PC-3 (cell line): ENCODE measurements at regions not wholly inside any gene's neighbourhood (a gene's known extent, or its start where the extent isn't known, plus 50 kb on each side); places are given as distances from the start of the nearest gene placed in this dataset.

Experiments used
- ATAC-seq: fragments of 200-7000 bp; cut with Tn5 transposase; 2 replicates; pipeline ENCODE4 v1.9.1; 2020; ENCODE audit warnings: mild to moderate bottlenecking, moderate library complexity
- BruUV-seq: library from RNA; stranded (reverse); fragments of 400-500 nt; replicated peaks from 2 replicates; lab custom pipeline; 2021; lab: Mats Ljungman, UMichigan
- CTCF ChIA-PET: fragments of 300-600 bp; sonication (Branson Sonifier 250); formaldehyde crosslinking; loops from one replicate; lab custom pipeline; 2022; ENCODE audit warnings: antibody characterized with exemption; lab: Charles Lee
- POLR2A ChIA-PET: fragments of 300-600 bp; sonication (Branson Sonifier 250); formaldehyde crosslinking; loops from one replicate; lab custom pipeline; 2022; ENCODE audit warnings: antibody characterized with exemption; ENCODE audit not compliant: unreplicated experiment; lab: Charles Lee
- DNase-seq: peaks from one replicate; pipeline ENCODE4 v3.0.0-alpha.2; 2015
- H2AFZ ChIP-seq: fragments of 300-600 bp; sonication (generic); 2 replicates; pipeline ENCODE4 v1.6.0; 2016; ENCODE audit warnings: antibody characterized with exemption, low read length
- H3F3A ChIP-seq: fragments of 300-600 bp; sonication (generic); one replicate; pipeline ENCODE4 v1.6.0; 2017; ENCODE audit warnings: antibody characterized with exemption, low read length, control low read depth, mild to moderate bottlenecking; ENCODE audit not compliant: unreplicated experiment
- H3K27ac ChIP-seq: fragments of 300-600 bp; sonication (generic); 2 replicates; pipeline ENCODE4 v1.5.1; 2016; ENCODE audit warnings: mild to moderate bottlenecking, low read length
- H3K27me3 ChIP-seq: fragments of 300-600 bp; sonication (generic); 2 replicates; pipeline ENCODE4 v1.6.1; 2016; ENCODE audit warnings: low read length, mixed read lengths
- H3K36me3 ChIP-seq: fragments of 300-600 bp; sonication (generic); 2 replicates; pipeline ENCODE4 v1.6.1; 2016; ENCODE audit warnings: low read depth, mixed run types, low read length, mixed read lengths
- H3K4me1 ChIP-seq: fragments of 300-600 bp; sonication (generic); 2 replicates; pipeline ENCODE4 v1.5.1; 2016; ENCODE audit warnings: low read length; ENCODE audit not compliant: insufficient read depth
- H3K4me2 ChIP-seq: fragments of 300-600 bp; sonication (generic); 2 replicates; pipeline ENCODE4 v1.6.0; 2016; ENCODE audit warnings: low read length
- H3K4me3 ChIP-seq: fragments of 300-600 bp; sonication (generic); 2 replicates; pipeline ENCODE4 v1.5.1; 2016; ENCODE audit warnings: mild to moderate bottlenecking, low read length, mixed read lengths
- H3K79me2 ChIP-seq: fragments of 300-600 bp; sonication (generic); 2 replicates; pipeline ENCODE4 v1.6.1; 2017; ENCODE audit warnings: low read length, mixed read lengths
- H3K9ac ChIP-seq: fragments of 300-600 bp; sonication (generic); 2 replicates; pipeline ENCODE4 v1.6.0; 2016; ENCODE audit warnings: mild to moderate bottlenecking, low read length
- H3K9me2 ChIP-seq: fragments of 300-600 bp; sonication (generic); replicated peaks from 2 replicates; pipeline ENCODE4 v1.6.1; 2016; ENCODE audit warnings: mixed run types, low read length, mixed read lengths
- H3K9me3 ChIP-seq: fragments of 300-600 bp; sonication (generic); 2 replicates; pipeline ENCODE4 v1.6.1; 2016; ENCODE audit warnings: low read length, mixed read lengths
- H4K20me1 ChIP-seq: fragments of 300-600 bp; sonication (generic); 2 replicates; pipeline ENCODE4 v1.6.1; 2016; ENCODE audit warnings: low read length, mixed read lengths
- EZH2 ChIP-seq: fragments of 300-600 bp; sonication (generic); IDR thresholded peaks from one replicate; pipeline ENCODE4 v1.6.1; 2017; ENCODE audit warnings: antibody characterized with exemption, mild to moderate bottlenecking, low read length; ENCODE audit not compliant: unreplicated experiment
- EZH2phosphoT487 ChIP-seq: fragments of 300-600 bp; sonication (generic); IDR thresholded peaks from 2 replicates; pipeline ENCODE4 v1.6.1; 2018; ENCODE audit warnings: mild to moderate bottlenecking, antibody characterized with exemption, low read length, borderline replicate concordance
- intact Hi-C: fragments of 100-400 bp; cut with micrococcal nuclease; formaldehyde crosslinking; loops from 2 replicates; pipeline ENCODE4 v1.9.0; 2023
- TF ChIP-seq, protein P1 (sequence below): fragments of 300-600 bp; sonication (generic); conservative IDR thresholded peaks from 2 replicates; pipeline ENCODE4 v1.5.1; 2017; ENCODE audit warnings: antibody characterized with exemption, low read depth, mild to moderate bottlenecking, low read length

DNA sequence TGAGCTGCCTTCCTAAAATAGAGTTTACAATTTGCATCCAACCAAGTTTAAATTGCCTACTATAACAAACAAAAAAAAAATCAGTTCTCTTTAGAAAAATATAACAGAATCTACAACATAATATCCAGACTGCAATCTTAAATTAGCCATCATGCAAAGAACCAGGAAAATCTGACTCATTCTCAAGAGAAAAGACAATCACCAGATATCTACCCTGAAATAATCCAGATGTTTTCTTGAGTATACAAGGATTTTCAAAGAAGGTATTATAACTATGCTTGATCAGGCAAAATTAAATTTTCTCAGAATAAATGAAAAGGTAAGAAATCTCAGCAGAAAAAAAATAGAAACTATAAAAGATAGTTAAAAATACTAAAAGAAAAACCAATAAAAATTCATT, 115.6 kb downstream of the CCER1 start:
- Histone ChIP-seq H3K9me2 (no peaks in the 10 kb centered on the region), H4K20me1 (no peaks in the 10 kb centered on the region), H2AFZ (no peak overlapping the region), H3K27ac (no peak overlapping the region), H3K4me1 (peaks cover 6% of the 10 kb centered on the region; the same call in 1 of the 2 replicates), H3K4me3 (no peak overlapping the region), H3K9me3 (no peaks in the 10 kb centered on the region), H3K4me2 (no peak overlapping the region), H3K27me3 (no peaks in the 10 kb centered on the region), H3F3A (no peaks in the 10 kb centered on the region), H3K36me3 (no peaks in the 10 kb centered on the region), H3K79me2 (no peaks in the 10 kb centered on the region), H3K9ac (no peak overlapping the region)
- intact Hi-C loops = no loop called here
- POLR2A ChIA-PET = no interaction called here
- TF ChIP-seq EZH2phosphoT487 (no peak), EZH2 (no peak)
- TF ChIP-seq, protein P1, sequence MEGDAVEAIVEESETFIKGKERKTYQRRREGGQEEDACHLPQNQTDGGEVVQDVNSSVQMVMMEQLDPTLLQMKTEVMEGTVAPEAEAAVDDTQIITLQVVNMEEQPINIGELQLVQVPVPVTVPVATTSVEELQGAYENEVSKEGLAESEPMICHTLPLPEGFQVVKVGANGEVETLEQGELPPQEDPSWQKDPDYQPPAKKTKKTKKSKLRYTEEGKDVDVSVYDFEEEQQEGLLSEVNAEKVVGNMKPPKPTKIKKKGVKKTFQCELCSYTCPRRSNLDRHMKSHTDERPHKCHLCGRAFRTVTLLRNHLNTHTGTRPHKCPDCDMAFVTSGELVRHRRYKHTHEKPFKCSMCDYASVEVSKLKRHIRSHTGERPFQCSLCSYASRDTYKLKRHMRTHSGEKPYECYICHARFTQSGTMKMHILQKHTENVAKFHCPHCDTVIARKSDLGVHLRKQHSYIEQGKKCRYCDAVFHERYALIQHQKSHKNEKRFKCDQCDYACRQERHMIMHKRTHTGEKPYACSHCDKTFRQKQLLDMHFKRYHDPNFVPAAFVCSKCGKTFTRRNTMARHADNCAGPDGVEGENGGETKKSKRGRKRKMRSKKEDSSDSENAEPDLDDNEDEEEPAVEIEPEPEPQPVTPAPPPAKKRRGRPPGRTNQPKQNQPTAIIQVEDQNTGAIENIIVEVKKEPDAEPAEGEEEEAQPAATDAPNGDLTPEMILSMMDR = no peak
- ATAC-seq (no peak), DNase-seq (no peak)
- CTCF ChIA-PET = no interaction called here
- no TSS peak for BruUV-seq

DNA sequence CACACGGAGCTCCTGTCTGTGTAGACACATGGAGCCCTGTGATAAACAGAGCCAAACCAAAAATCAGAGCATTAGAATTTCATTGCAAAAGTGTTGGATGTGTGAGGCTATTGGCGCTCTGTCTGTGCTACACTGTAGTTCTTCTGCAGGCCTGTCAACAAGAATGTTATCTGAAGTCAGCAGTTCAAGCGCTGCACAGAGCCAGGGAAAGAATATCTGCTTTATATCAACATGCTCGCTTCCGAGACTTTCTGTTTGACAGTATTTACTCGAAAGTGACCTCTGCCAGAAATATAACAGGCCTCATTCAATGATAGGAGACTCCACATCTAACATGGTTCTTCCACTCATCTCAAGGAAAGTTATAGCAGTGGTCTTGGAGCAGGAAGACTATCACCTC, 118.3 kb downstream of the CCER1 start:
- H3K9me2 ChIP-seq = no peaks in the 10 kb centered on the region

DNA sequence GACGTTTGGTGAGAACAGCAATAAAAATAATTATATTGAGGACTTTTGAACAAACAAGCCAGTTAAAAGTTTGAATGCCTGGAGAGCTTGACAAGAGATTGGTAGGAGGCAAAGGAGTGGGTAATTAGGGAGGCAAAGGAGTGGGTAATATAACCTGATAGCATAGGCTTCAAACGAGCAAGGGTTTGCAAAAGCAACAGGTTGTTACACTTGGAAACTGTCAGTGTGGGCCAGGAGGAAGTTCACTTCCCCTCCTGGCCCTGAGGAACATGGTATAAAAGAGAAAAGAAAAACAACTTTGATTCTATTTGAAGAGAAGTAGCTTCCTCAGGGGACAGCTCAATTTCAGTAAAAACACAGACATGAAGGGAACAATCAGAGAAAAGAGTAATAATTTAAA, 121.7 kb downstream of the CCER1 start:
- H3K79me2 ChIP-seq = no peaks in the 10 kb centered on the region
- ATAC-seq (no peak), DNase-seq (no peak)
- H3K4me2 ChIP-seq = no peak overlapping the region
- H3K4me3 ChIP-seq = no peak overlapping the region
- H3K4me1 ChIP-seq = 0 out of 2 replicates have a peak, but pooled peaks cover 6% of the 10 kb centered on the region
- H2AFZ ChIP-seq = no peak overlapping the region
- no peak overlapping the region for H3K27ac ChIP-seq
- TF ChIP-seq, protein P1 = no peak
- TF ChIP-seq EZH2phosphoT487 = no peak
- TF ChIP-seq EZH2 = no peak
- H3K27me3 ChIP-seq = no peaks in the 10 kb centered on the region
- ChIA-PET POLR2A (no interaction called here), CTCF (no interaction called here)
- BruUV-seq = no TSS peak
- no peaks in the 10 kb centered on the region for H3K9me3 ChIP-seq
- no peaks in the 10 kb centered on the region for H3K9me2 ChIP-seq
- intact Hi-C loops = no loop called here
- H3F3A ChIP-seq = no peaks in the 10 kb centered on the region
- H4K20me1 ChIP-seq = no peaks in the 10 kb centered on the region
- H3K9ac ChIP-seq = no peak overlapping the region
- H3K36me3 ChIP-seq = no peaks in the 10 kb centered on the region

More for the DNA sequence above, 118.3 kb downstream of the CCER1 start:
- ATAC-seq (no peak), DNase-seq (no peak)
- BruUV-seq = no TSS peak
- no peaks in the 10 kb centered on the region for H3K9me3 ChIP-seq
- no peak overlapping the region for H3K4me3 ChIP-seq
- H2AFZ ChIP-seq = no peak overlapping the region
- H3K36me3 ChIP-seq = no peaks in the 10 kb centered on the region
- no peaks in the 10 kb centered on the region for H4K20me1 ChIP-seq
- intact Hi-C loops = no loop called here
- no peaks in the 10 kb centered on the region for H3F3A ChIP-seq
- H3K79me2 ChIP-seq = no peaks in the 10 kb centered on the region
- ChIA-PET POLR2A (interaction anchor here (0.6 kb wide), 1 partner anchor 137 kb away, joined by 3 read pairs; no protein-coding TSS in a partner anchor), CTCF (no interaction called here)
- H3K9ac ChIP-seq = no peak overlapping the region
- H3K4me2 ChIP-seq = no peak overlapping the region
- no peak for TF ChIP-seq EZH2
- no peak for TF ChIP-seq EZH2phosphoT487
- TF ChIP-seq, protein P1 = no peak
- no peak overlapping the region for H3K27ac ChIP-seq
- peaks cover 6% of the 10 kb centered on the region; the same call in 1 of the 2 replicates for H3K4me1 ChIP-seq
- H3K27me3 ChIP-seq = no peaks in the 10 kb centered on the region
